HEK293 (cell line): ENCODE measurements at regions not wholly inside any gene's neighbourhood (a gene's known extent, or its start where the extent isn't known, plus 50 kb on each side); places are given as distances from the start of the nearest gene placed in this dataset.

Source experiments
- CTCF ChIA-PET: fragments of 350-600 bp; formaldehyde crosslinking; extraction: SDS; loops from one replicate; lab custom pipeline; 2021; ENCODE audit warnings: antibody characterized with exemption; lab: Yijun Ruan, JAX
- POLR2A ChIA-PET: fragments of 300-600 bp; formaldehyde crosslinking; extraction: SDS; loops from one replicate; lab custom pipeline; 2020; ENCODE audit warnings: antibody characterized with exemption, inconsistent platforms; lab: Yijun Ruan, JAX
- H3K27ac ChIP-seq: fragments of 200-500 bp; sonication (Bioruptor generic); 2 replicates; pipeline ENCODE4 v1.5.1; 2014; ENCODE audit warnings: low read depth, low read length, control low read depth, inconsistent platforms; ENCODE audit errors: extremely low read depth
- H3K36me3 ChIP-seq, 2 experiments: fragments of 200-500 bp in 1 of 2; sonication (Bioruptor generic) in 1 of 2; 1 replicate in 1 of 2; 2 replicates in 1 of 2; pipeline ENCODE4 v1.5.1; 2014 to 2017; ENCODE audit warnings: inconsistent platforms in 2 of 2, low read length in 2 of 2; ENCODE audit not compliant: control insufficient read depth in 2 of 2, insufficient read depth in 1 of 2
- H3K4me1 ChIP-seq: fragments of 200-500 bp; sonication (Bioruptor generic); 2 replicates; pipeline ENCODE4 v1.5.1; 2014; ENCODE audit warnings: mild to moderate bottlenecking, low read length, inconsistent platforms; ENCODE audit not compliant: control insufficient read depth, insufficient read depth
- H3K4me3 ChIP-seq: 2 replicates; pipeline ENCODE4 v1.5.1; 2011; ENCODE audit warnings: low read depth, mild to moderate bottlenecking, control low read depth, low read length, moderate library complexity
- H3K9me3 ChIP-seq: fragments of 200-500 bp; sonication (Bioruptor generic); 2 replicates; pipeline ENCODE4 v1.5.1; 2014; ENCODE audit warnings: low read depth, low read length, inconsistent platforms; ENCODE audit not compliant: control insufficient read depth, insufficient read depth
- KLF7 ChIP-seq: fragments of 450-650 bp; formaldehyde crosslinking; IDR thresholded peaks from 2 replicates; pipeline ENCODE4 v1.5.1; 2016; ENCODE audit warnings: missing biosample characterization, missing genetic modification characterization, borderline replicate concordance
- PRDM4 ChIP-seq: fragments of 450-650 bp; formaldehyde crosslinking; IDR thresholded peaks from 2 replicates; pipeline ENCODE4 v1.5.1; 2017; ENCODE audit warnings: missing biosample characterization, missing genetic modification characterization
- PRDM6 ChIP-seq: fragments of 450-650 bp; formaldehyde crosslinking; IDR thresholded peaks from 2 replicates; pipeline ENCODE4 v1.5.1; 2017; ENCODE audit warnings: missing biosample characterization, missing genetic modification characterization
- ZFHX2 ChIP-seq: fragments of 450-650 bp; formaldehyde crosslinking; conservative IDR thresholded peaks from 2 replicates; pipeline ENCODE4 v1.5.1; 2016; ENCODE audit warnings: missing biosample characterization, missing genetic modification characterization
- ZFP41 ChIP-seq: fragments of 450-650 bp; formaldehyde crosslinking; IDR thresholded peaks from 2 replicates; pipeline ENCODE4 v1.5.1; 2016; ENCODE audit warnings: missing biosample characterization, missing genetic modification characterization, borderline replicate concordance
- ZNF132 ChIP-seq: fragments of 450-650 bp; formaldehyde crosslinking; IDR thresholded peaks from 2 replicates; pipeline ENCODE4 v1.5.1; 2017; ENCODE audit warnings: missing biosample characterization, missing genetic modification characterization, borderline replicate concordance
- ZNF138 ChIP-seq: fragments of 450-650 bp; formaldehyde crosslinking; IDR thresholded peaks from 2 replicates; pipeline ENCODE4 v1.5.1; 2016; ENCODE audit warnings: missing biosample characterization, missing genetic modification characterization, borderline replicate concordance
- ZNF157 ChIP-seq: fragments of 450-650 bp; formaldehyde crosslinking; IDR thresholded peaks from 2 replicates; pipeline ENCODE4 v1.5.1; 2016; ENCODE audit warnings: missing biosample characterization, missing genetic modification characterization
- ZNF211 ChIP-seq: fragments of 450-650 bp; formaldehyde crosslinking; IDR thresholded peaks from 2 replicates; pipeline ENCODE4 v1.5.1; 2016; ENCODE audit warnings: low read depth, missing biosample characterization, missing genetic modification characterization
- ZNF214 ChIP-seq: fragments of 450-650 bp; formaldehyde crosslinking; IDR thresholded peaks from 2 replicates; pipeline ENCODE4 v1.5.1; 2017; ENCODE audit warnings: missing biosample characterization, mild to moderate bottlenecking, missing genetic modification characterization, borderline replicate concordance
- ZNF311 ChIP-seq: fragments of 450-650 bp; formaldehyde crosslinking; IDR thresholded peaks from 2 replicates; pipeline ENCODE4 v1.5.1; 2017; ENCODE audit warnings: missing biosample characterization, missing genetic modification characterization, borderline replicate concordance
- ZNF366 ChIP-seq: fragments of 450-650 bp; formaldehyde crosslinking; conservative IDR thresholded peaks from 2 replicates; pipeline ENCODE4 v1.5.1; 2016; ENCODE audit warnings: missing biosample characterization, missing genetic modification characterization
- ZNF394 ChIP-seq: fragments of 450-650 bp; formaldehyde crosslinking; IDR thresholded peaks from 2 replicates; pipeline ENCODE4 v1.5.1; 2016; ENCODE audit warnings: missing biosample characterization, missing genetic modification characterization, mild to moderate bottlenecking, moderate library complexity, borderline replicate concordance
- ZNF549 ChIP-seq: fragments of 450-650 bp; IDR thresholded peaks from 2 replicates; pipeline ENCODE4 v1.5.1; 2018; ENCODE audit warnings: missing biosample characterization, missing genetic modification characterization, mild to moderate bottlenecking, inconsistent platforms, moderate library complexity
- ZNF571 ChIP-seq: fragments of 450-650 bp; formaldehyde crosslinking; IDR thresholded peaks from 2 replicates; pipeline ENCODE4 v1.5.0; 2017; ENCODE audit warnings: missing biosample characterization, missing genetic modification characterization
- ZNF837 ChIP-seq: fragments of 450-650 bp; formaldehyde crosslinking; IDR thresholded peaks from 2 replicates; pipeline ENCODE4 v1.5.1; 2016; ENCODE audit warnings: missing biosample characterization, missing genetic modification characterization
- TF ChIP-seq, protein P1 (sequence below): fragments of 450-650 bp; formaldehyde crosslinking; IDR thresholded peaks from 2 replicates; pipeline ENCODE4 v1.5.1; 2017; ENCODE audit warnings: missing biosample characterization, missing genetic modification characterization
- TF ChIP-seq, protein P2 (sequence below): fragments of 450-650 bp; formaldehyde crosslinking; IDR thresholded peaks from 2 replicates; pipeline ENCODE4 v1.5.1; 2016; ENCODE audit warnings: missing biosample characterization, missing genetic modification characterization
- TF ChIP-seq, protein P3 (sequence below): fragments of 450-650 bp; formaldehyde crosslinking; IDR thresholded peaks from 2 replicates; pipeline ENCODE4 v1.5.1; 2016; ENCODE audit warnings: missing biosample characterization, missing genetic modification characterization
- TF ChIP-seq, protein P4 (sequence below): fragments of 450-650 bp; formaldehyde crosslinking; IDR thresholded peaks from 2 replicates; pipeline ENCODE4 v1.5.1; 2016; ENCODE audit warnings: missing biosample characterization, missing genetic modification characterization

- TF ChIP-seq ZNF132 (tag by site-specific recombination) = no peak
- no peak for TF ChIP-seq ZNF214 (tag by site-specific recombination)
- TF ChIP-seq, protein P1, sequence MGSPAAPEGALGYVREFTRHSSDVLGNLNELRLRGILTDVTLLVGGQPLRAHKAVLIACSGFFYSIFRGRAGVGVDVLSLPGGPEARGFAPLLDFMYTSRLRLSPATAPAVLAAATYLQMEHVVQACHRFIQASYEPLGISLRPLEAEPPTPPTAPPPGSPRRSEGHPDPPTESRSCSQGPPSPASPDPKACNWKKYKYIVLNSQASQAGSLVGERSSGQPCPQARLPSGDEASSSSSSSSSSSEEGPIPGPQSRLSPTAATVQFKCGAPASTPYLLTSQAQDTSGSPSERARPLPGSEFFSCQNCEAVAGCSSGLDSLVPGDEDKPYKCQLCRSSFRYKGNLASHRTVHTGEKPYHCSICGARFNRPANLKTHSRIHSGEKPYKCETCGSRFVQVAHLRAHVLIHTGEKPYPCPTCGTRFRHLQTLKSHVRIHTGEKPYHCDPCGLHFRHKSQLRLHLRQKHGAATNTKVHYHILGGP (tag by site-specific recombination) = no peak
- no peak for TF ChIP-seq KLF7
- no peak for TF ChIP-seq ZNF571
- TF ChIP-seq, protein P2, sequence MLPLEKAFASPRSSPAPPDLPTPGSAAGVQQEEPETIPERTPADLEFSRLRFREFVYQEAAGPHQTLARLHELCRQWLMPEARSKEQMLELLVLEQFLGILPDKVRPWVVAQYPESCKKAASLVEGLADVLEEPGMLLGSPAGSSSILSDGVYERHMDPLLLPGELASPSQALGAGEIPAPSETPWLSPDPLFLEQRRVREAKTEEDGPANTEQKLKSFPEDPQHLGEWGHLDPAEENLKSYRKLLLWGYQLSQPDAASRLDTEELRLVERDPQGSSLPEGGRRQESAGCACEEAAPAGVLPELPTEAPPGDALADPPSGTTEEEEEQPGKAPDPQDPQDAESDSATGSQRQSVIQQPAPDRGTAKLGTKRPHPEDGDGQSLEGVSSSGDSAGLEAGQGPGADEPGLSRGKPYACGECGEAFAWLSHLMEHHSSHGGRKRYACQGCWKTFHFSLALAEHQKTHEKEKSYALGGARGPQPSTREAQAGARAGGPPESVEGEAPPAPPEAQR (tag by site-specific recombination) = no peak
- TF ChIP-seq PRDM4 (tag by site-specific recombination) = no peak
- no peak for TF ChIP-seq ZNF549
- TF ChIP-seq PRDM6 = no peak
- no peak for TF ChIP-seq ZNF837 (tag by site-specific recombination)
- no peak for TF ChIP-seq ZNF394 (tag by site-specific recombination)
- TF ChIP-seq ZNF311 (tag by site-specific recombination) = no peak
- TF ChIP-seq ZNF138 = no peak
- TF ChIP-seq ZFP41 (tag by site-specific recombination) = no peak
- TF ChIP-seq ZNF211 (tag by site-specific recombination) = no peak
- TF ChIP-seq, protein P3, sequence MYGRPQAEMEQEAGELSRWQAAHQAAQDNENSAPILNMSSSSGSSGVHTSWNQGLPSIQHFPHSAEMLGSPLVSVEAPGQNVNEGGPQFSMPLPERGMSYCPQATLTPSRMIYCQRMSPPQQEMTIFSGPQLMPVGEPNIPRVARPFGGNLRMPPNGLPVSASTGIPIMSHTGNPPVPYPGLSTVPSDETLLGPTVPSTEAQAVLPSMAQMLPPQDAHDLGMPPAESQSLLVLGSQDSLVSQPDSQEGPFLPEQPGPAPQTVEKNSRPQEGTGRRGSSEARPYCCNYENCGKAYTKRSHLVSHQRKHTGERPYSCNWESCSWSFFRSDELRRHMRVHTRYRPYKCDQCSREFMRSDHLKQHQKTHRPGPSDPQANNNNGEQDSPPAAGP (tag by site-specific recombination) = no peak
- TF ChIP-seq ZNF157 (tag by site-specific recombination) = no peak
- TF ChIP-seq ZFHX2 (tag by site-specific recombination) = no peak
- TF ChIP-seq ZNF366 (tag by site-specific recombination) = no peak
- TF ChIP-seq, protein P4, sequence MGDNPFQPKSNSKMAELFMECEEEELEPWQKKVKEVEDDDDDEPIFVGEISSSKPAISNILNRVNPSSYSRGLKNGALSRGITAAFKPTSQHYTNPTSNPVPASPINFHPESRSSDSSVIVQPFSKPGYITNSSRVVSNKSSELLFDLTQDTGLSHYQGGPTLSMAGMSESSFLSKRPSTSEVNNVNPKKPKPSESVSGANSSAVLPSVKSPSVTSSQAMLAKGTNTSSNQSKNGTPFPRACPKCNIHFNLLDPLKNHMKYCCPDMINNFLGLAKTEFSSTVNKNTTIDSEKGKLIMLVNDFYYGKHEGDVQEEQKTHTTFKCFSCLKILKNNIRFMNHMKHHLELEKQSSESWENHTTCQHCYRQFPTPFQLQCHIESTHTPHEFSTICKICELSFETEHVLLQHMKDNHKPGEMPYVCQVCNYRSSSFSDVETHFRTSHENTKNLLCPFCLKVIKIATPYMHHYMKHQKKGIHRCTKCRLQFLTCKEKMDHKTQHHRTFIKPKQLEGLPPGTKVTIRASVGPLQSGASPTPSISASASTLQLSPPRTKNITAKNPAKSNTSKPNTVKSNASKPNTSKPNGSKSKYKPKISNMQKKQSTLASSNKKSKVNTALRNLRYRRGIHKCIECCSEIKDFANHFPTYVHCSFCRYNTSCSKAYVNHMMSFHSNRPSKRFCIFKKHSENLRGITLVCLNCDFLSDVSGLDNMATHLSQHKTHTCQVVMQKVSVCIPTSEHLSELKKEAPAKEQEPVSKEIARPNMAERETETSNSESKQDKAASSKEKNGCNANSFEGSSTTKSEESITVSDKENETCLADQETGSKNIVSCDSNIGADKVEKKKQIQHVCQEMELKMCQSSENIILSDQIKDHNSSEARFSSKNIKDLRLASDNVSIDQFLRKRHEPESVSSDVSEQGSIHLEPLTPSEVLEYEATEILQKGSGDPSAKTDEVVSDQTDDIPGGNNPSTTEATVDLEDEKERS = no peak
- ChIA-PET CTCF (no interaction called here), POLR2A (no interaction called here)
- Histone ChIP-seq H3K27ac (no peak overlapping the region), H3K36me3 (no peaks in the 10 kb centered on the region), H3K4me1 (no peaks in the 10 kb centered on the region), H3K4me3 (no peak overlapping the region), H3K9me3 (no peaks in the 10 kb centered on the region)
Observed at GRCh38 chr4:103778221-103778620, 58.4 kb upstream of the TACR3 start.
